HG02852 (cell line): ENCODE measurements at regions not wholly inside any gene's neighbourhood (a gene's known extent, or its start where the extent isn't known, plus 50 kb on each side); places are given as distances from the start of the nearest gene placed in this dataset.

Experiments used
- ATAC-seq: cut with Tn5 transposase; IDR thresholded peaks from one replicate; pipeline ENCODE4 v1.9.1; 2021; ENCODE audit warnings: mild to moderate bottlenecking, moderate library complexity; ENCODE audit not compliant: unreplicated experiment

GRCh38 chr9:7996558-7996957 lies 197.0 kb upstream of the DMAC1 start:
- ATAC-seq, result no peak

GRCh38 chr9:7988644-7989280 lies 189.2 kb upstream of the DMAC1 start:
- ATAC-seq, result no peak

GRCh38 chr9:7984692-7985091 lies 185.1 kb upstream of the DMAC1 start:
- ATAC-seq, result no peak

- ATAC-seq, result no peak
Measured at GRCh38 chr9:7984203-7984602, 184.6 kb upstream of the DMAC1 start.

GRCh38 chr9:7983490-7983889 lies 183.9 kb upstream of the DMAC1 start:
- ATAC-seq, result no peak

GRCh38 chr9:7982907-7983306 lies 183.3 kb upstream of the DMAC1 start:
- ATAC-seq, result no peak

- ATAC-seq, result no peak
Measured at GRCh38 chr9:7980691-7981289, 181.2 kb upstream of the DMAC1 start.

- no peak for ATAC-seq
Measured at GRCh38 chr9:7980041-7980440, 180.5 kb upstream of the DMAC1 start.

GRCh38 chr9:7979611-7980010 lies 180.0 kb upstream of the DMAC1 start:
- ATAC-seq, result no peak

GRCh38 chr9:7977586-7977985 lies 178.0 kb upstream of the DMAC1 start:
- no peak for ATAC-seq

- peak; percentile 8 for ATAC-seq
Measured at GRCh38 chr9:7976856-7977255, 177.3 kb upstream of the DMAC1 start.

GRCh38 chr9:7976167-7976755 lies 176.7 kb upstream of the DMAC1 start:
- ATAC-seq, result peak; percentile 95

GRCh38 chr9:7975336-7975735 lies 175.8 kb upstream of the DMAC1 start:
- no peak for ATAC-seq

- ATAC-seq, result peak; percentile 32
Measured at GRCh38 chr9:7974335-7974960, 174.9 kb upstream of the DMAC1 start.

- ATAC-seq, result no peak
Measured at GRCh38 chr9:7973123-7973522, 173.5 kb upstream of the DMAC1 start.

GRCh38 chr9:7970681-7971330 lies 171.2 kb upstream of the DMAC1 start:
- no peak for ATAC-seq

- ATAC-seq, result no peak
Measured at GRCh38 chr9:7968687-7969086, 169.1 kb upstream of the DMAC1 start.

GRCh38 chr9:7967851-7968250 lies 168.3 kb upstream of the DMAC1 start:
- ATAC-seq, result no peak

GRCh38 chr9:7967093-7967827 lies 167.7 kb upstream of the DMAC1 start:
- no peak for ATAC-seq

GRCh38 chr9:7965063-7965462 lies 165.5 kb upstream of the DMAC1 start:
- ATAC-seq, result no peak

- no peak for ATAC-seq
Measured at GRCh38 chr9:7963026-7963425, 163.4 kb upstream of the DMAC1 start.
